Neural crest cell (in vitro differentiated cells): ENCODE measurements at regions not wholly inside any gene's neighbourhood (a gene's known extent, or its start where the extent isn't known, plus 50 kb on each side); places are given as distances from the start of the nearest gene placed in this dataset.

Source experiments
- DNase-seq: peaks from one replicate; pipeline ENCODE4 v3.0.0; 2021; ENCODE audit warnings: low read depth, mixed read lengths, low spot score
- H3K27ac Mint-ChIP-seq: one replicate; pipeline ENCODE4 v1.8.0; 2021; ENCODE audit warnings: mild to moderate bottlenecking, mixed read lengths; ENCODE audit not compliant: unreplicated experiment
- H3K27me3 Mint-ChIP-seq: 2 replicates; pipeline ENCODE4 v1.8.0; 2021; ENCODE audit warnings: low read depth, mild to moderate bottlenecking, mixed read lengths
- H3K36me3 Mint-ChIP-seq: 2 replicates; pipeline ENCODE4 v1.8.0; 2021; ENCODE audit warnings: low read depth, mild to moderate bottlenecking, mixed read lengths
- H3K4me1 Mint-ChIP-seq: 2 replicates; pipeline ENCODE4 v1.8.0; 2021; ENCODE audit warnings: mixed read lengths
- H3K4me3 Mint-ChIP-seq: one replicate; pipeline ENCODE4 v1.8.0; 2021; ENCODE audit warnings: mild to moderate bottlenecking, mixed read lengths
- H3K9me3 Mint-ChIP-seq: 2 replicates; pipeline ENCODE4 v1.8.0; 2021; ENCODE audit warnings: mixed read lengths
- CTCF ChIP-seq: fragments of 200-600 bp; sonication (generic); conservative IDR thresholded peaks from 2 replicates; pipeline ENCODE4 v1.5.0; 2021; ENCODE audit warnings: antibody characterized with exemption, mild to moderate bottlenecking

GRCh38 chr2:58432491-58433170 is 191.5 kb upstream of the FANCL start:
- H3K27me3 Mint-ChIP-seq, result no peaks in the 10 kb centered on the region
- no peak for TF ChIP-seq CTCF
- H3K4me1 Mint-ChIP-seq, result peaks cover 12% of the 10 kb centered on the region
- no peak for DNase-seq
- no peak overlapping the region for H3K4me3 Mint-ChIP-seq
- H3K36me3 Mint-ChIP-seq, result no peaks in the 10 kb centered on the region
- no peak overlapping the region for H3K27ac Mint-ChIP-seq
- peaks cover 3% of the 10 kb centered on the region for H3K9me3 Mint-ChIP-seq

GRCh38 chr2:58429014-58429875 is 188.1 kb upstream of the FANCL start:
- H3K36me3 Mint-ChIP-seq, result no peaks in the 10 kb centered on the region
- peak overlapping the region; percentile 94 for H3K4me3 Mint-ChIP-seq
- DNase-seq, result peak; percentile 16
- no peaks in the 10 kb centered on the region for H3K27me3 Mint-ChIP-seq
- no peak for TF ChIP-seq CTCF
- H3K27ac Mint-ChIP-seq, result peak overlapping the region; percentile 93
- H3K4me1 Mint-ChIP-seq, result peaks cover 20% of the 10 kb centered on the region
- H3K9me3 Mint-ChIP-seq, result no peaks in the 10 kb centered on the region

GRCh38 chr2:58428096-58429013 is 187.2 kb upstream of the FANCL start:
- peak; percentile 45 for DNase-seq
- no peaks in the 10 kb centered on the region for H3K27me3 Mint-ChIP-seq
- H3K27ac Mint-ChIP-seq, result peak overlapping the region; percentile 95
- no peak for TF ChIP-seq CTCF
- peaks cover 20% of the 10 kb centered on the region for H3K4me1 Mint-ChIP-seq
- H3K9me3 Mint-ChIP-seq, result no peaks in the 10 kb centered on the region
- H3K4me3 Mint-ChIP-seq, result peak overlapping the region; percentile 98
- no peaks in the 10 kb centered on the region for H3K36me3 Mint-ChIP-seq

GRCh38 chr2:58427572-58428095 is 186.5 kb upstream of the FANCL start:
- no peak for TF ChIP-seq CTCF
- DNase-seq, result peak; percentile 30
- Mint-ChIP-seq H3K36me3 (no peaks in the 10 kb centered on the region), H3K27ac (peak overlapping the region; percentile 95), H3K4me1 (peaks cover 20% of the 10 kb centered on the region), H3K27me3 (no peaks in the 10 kb centered on the region), H3K9me3 (no peaks in the 10 kb centered on the region), H3K4me3 (peak overlapping the region; percentile 98)

GRCh38 chr2:58425368-58425767 is 184.2 kb upstream of the FANCL start:
- Mint-ChIP-seq H3K27ac (no peak overlapping the region), H3K27me3 (no peaks in the 10 kb centered on the region), H3K4me3 (peak overlapping the region; percentile 54), H3K9me3 (no peaks in the 10 kb centered on the region), H3K36me3 (no peaks in the 10 kb centered on the region), H3K4me1 (peaks cover 20% of the 10 kb centered on the region)
- no peak for TF ChIP-seq CTCF
- DNase-seq, result no peak
